Astrocyte of the hippocampus (primary cell): ENCODE measurements at regions not wholly inside any gene's neighbourhood (a gene's known extent, or its start where the extent isn't known, plus 50 kb on each side); places are given as distances from the start of the nearest gene placed in this dataset.

Experiments
- DNase-seq: peaks from one replicate; pipeline ENCODE4 v3.0.0; 2011; ENCODE audit warnings: low read depth, low spot score

DNA sequence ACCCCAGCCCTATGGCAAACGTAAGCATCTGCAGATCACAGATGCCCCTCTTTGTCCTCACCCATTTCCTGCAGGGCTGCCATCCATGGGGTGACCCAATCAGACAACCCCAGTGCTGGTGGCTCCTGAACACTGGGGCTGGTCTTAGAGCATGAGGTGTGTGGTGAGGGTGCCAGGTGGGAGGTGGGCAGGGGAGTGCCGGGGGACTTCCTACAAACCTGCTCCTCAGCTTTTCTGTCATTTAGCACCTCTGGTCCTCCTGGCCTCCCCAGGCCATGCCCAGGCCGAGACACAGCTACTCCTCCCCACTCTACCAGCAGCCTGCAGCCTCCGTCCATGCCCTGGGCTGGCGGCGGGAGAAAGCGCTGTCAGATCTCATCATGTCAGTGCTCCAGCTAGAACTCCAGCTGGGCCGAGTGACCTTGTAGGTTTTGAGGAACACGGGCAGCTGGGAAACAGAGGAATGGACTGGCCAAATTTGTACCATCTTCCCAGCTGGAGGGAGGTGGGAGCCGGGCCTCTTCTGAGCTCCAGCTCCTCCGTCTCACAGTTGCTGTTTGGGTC is 157.7 kb upstream of the NECTIN1 start:
- DNase-seq, result no peak

DNA sequence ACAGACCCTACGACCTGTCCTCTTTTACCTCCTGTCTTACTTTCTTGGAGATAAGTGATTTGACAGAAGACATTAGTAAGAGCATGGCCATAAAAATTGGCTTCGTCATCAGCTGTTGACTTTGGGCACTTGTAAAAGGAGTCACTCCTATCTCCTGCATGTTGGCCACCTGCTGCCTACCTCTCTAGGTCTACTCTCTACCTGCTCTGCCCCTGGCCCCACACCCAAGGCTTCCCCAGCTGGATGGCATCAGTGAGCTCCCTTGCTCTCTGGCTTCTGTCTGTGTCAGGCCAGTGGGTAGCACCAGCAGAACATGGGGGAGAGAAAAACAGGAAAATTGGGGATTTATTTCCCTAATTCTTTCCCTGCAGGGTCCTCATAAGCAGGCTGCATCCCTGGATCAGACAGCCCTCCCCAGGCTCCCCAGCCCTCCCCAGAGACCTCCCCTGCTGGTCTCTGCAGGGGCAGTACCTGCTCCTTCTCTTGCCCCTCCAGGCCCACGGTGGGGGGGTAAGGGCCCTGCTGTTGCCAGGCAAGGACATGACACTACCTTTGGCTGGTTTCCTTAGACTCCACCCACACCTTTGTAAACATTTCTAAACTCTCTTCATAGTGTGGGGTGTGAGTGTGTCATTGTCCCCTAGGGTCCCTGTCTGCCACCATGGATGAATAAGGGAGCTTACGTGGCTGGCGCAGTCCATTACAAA is 157.0 kb upstream of the NECTIN1 start:
- DNase-seq, result no peak

DNA sequence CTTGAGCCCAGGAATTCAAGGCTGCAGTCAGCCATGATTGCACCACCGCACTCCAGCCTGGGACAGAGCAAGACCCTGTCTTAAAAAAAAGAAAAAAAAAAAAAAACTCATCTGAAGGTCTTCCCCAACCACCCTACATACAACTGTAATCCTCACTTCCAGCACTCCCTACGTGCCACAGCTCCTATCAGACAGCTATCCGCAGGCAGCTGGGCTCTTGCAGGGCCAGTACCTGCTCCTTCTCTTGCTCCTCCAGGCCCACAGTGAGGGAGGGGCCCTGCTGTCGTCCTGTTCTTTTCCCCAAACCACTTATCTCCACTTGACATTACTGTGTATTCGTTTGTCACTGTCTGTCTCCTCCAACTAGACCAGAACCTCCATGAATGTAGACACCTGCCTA is 156.1 kb upstream of the NECTIN1 start:
- DNase-seq, result no peak

DNA sequence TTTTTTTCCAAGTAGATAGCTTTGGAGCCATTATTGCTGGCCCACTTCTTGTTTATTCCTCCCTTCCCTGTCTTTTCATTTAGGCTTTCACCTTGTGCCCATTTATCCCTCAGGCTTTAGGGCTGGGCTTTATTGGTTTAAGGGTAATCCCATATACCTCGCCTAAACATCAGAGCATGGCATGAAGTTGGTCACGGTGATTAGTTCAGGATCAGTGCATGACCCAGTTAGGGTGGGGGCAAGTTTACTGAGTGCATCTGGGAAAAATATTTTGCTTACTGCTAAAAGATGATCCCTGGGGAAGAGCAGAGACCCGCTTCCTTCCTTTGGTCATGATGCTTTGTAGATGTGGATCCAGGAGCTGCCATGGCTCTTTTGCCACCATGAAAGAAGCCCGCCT is 153.3 kb upstream of the NECTIN1 start:
- DNase-seq, result no peak

- DNase-seq, result no peak
These were observed 151.9 kb upstream of the NECTIN1 start for GRCh38 chr11:119880873-119881272.

DNA sequence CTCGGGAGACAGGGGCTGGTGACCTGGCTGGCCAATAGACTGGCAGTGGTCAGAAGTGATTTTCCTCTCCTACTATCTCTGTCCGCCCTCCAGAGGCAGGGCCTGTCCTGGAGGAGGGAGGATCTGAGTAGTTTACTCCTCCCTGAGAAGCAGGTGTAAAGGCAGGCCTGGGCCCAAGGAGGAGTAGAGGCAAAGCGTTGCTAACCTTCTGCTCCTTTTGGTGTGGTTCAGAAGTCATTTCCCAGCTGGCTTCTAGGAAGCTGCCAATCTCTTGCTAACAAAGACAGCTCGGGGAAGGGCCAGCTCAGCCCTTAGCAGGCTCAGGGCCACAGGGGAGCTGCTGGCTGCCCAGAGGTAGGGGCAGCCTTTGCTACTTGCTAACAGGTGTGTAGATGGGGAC is 151.1 kb upstream of the NECTIN1 start:
- no peak for DNase-seq

GRCh38 chr11:119878990-119879389 is 150.0 kb upstream of the NECTIN1 start:
- no peak for DNase-seq

- DNase-seq, result no peak
These were observed 147.8 kb upstream of the NECTIN1 start for GRCh38 chr11:119876841-119877240.

GRCh38 chr11:119875841-119876600 is 147.0 kb upstream of the NECTIN1 start:
- no peak for DNase-seq

- no peak for DNase-seq
These were observed 145.7 kb upstream of the NECTIN1 start for GRCh38 chr11:119874660-119875238.

- no peak for DNase-seq
These were observed 144.9 kb upstream of the NECTIN1 start for GRCh38 chr11:119873761-119874421.

DNA sequence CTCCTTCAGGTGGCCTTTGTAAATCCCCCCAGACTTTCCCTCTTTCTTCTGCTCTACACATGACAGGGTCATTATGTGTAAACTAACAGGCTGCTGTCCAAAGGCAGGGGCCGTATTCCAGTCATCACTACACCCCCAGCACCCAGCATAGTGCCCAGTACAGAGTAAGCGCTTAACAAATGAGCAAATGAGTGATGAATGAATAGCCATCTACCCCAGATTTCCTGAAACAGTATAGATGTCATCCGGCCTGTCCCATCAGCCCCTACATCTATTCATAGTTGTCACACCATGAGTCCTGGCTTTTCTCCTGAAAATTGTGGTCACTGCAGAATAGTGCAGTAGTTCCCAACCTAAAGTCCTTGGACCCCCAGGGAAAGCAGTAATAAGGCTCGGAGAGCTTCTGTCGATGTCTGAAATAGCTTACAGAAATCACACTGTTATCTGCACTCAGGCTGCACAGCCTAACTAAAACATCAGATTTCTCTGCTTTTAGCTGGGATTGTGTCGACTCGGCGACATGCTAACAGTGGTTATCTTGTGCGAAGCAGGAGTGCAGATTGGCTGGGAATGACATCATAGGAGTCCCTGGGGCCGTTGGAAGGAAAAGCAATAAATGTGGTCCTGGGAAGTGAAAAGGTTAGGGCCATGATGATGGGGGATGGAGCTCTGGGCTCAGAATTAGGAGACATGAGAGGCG is 143.8 kb upstream of the NECTIN1 start:
- no peak for DNase-seq

DNA sequence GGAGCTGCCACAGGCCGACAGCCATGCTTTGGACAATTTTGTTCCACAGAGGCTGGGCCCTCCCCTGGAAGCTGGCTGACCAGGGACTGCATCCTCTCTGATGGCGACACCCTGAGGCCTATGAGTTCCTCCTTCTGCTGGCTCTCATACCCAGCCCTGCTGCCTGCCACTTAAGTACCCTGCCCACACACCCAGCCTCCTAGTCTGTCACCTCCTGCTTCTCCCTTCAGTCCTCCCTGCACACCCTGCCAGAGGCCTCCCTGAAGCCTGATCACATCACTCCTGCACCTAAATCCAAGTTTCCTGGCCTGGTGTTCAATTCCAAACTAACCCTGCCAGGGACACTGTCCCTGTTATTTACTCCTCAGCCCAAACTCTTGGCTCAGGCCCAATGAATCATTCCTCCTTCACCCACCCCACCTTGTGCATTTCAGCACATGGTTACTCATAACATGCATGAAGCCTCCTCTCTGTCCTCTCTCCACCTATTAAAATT is 136.7 kb upstream of the NECTIN1 start:
- no peak for DNase-seq

- no peak for DNase-seq
These were observed 135.8 kb upstream of the NECTIN1 start for GRCh38 chr11:119864836-119865235.

DNA sequence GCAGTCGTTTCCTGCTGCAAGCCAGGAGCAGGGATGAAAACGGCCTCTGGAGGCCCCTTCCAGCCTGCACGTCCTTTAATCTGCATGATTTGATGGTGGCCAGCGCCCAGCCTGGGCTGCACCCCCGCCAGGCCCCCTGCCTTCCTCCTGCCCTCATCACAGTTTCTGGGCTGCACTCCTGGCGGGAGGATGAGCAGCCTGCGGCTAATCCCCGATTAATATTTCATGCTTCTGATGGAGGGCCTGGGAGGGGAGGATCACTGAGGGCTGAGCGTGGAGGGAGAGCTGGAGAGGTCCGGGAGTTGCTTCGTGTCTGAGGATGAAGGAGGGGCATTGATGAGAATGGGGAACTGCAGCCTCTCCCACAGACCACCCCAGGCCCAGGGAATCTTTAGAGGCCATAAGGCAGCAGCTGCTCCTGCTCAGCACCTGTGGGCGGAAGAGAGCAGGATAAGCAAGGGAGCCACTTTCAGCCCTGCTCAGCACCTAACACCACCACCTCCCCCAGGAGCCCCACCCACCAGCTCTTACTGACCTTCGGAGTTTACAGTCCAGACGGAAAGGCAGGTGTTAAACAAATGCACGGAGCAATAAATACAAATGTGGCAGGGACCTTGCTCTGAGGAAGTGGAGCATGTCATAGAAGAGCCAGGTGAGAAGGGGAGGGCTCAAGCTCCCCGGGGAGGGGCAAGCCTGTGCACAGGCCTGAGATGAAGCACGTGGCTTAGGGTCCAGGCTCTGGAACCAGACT is 135.0 kb upstream of the NECTIN1 start:
- no peak for DNase-seq

DNA sequence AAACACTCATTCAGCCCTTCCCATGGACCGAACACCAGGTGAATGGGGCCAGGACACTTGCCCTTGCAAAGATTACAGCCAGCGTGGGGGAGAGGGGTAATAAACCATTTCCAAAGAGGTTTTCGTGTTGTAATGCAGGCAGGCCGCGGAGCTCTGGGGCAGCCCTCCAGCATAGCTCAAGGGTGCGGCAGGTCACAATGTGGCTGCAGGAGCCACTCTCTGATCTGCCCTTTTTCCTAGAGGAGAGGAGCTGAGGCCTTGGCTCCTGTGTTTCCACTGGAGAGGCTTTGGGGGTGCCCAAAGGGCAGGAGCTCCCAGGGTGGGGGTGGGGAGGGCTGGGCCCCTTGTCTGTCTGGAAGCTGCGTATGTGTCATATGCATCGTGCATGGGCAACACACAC is 134.2 kb upstream of the NECTIN1 start:
- DNase-seq, result no peak

- DNase-seq, result no peak
These were observed 132.2 kb upstream of the NECTIN1 start for GRCh38 chr11:119861160-119861559.

- DNase-seq, result no peak
These were observed 131.6 kb upstream of the NECTIN1 start for GRCh38 chr11:119860561-119861094.

DNA sequence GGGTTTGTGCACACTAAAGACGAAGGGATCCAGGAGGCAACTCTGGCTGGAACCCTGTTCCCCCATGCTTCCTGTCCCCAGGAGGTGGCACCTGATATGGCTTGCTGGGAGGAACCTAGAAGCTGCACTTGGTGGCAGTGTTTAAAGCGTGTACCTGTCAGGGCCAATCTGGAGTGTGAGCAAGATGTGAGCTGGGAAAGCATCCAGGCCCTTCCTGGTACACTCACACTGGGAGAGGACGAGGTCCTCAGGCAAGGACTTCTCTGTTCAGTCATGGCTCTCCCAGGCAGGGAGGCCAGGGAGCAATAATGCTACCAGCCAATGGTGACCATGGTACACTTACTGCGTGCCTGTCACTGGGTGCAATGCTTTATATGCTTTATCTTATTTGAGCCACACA is 130.7 kb upstream of the NECTIN1 start:
- DNase-seq, result no peak

DNA sequence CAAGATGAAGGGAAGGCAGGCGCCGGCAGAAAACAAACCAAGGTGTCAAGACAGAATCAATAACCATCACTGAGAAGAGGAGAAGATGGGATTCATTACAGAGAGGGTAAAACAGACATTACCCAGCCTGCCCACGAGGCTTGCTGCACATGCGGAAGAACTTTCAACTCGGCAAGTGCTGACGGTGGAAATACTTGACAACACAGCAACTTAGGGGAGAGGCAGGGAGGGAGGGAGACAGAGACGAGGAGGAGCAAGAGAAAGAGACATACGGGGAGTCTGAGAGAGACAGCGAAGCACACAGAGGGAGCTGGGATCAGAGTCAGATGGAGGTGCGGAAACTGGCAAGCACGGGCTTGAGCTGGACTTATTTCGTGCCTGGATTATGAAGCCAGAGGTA is 129.3 kb upstream of the NECTIN1 start:
- DNase-seq, result no peak
